Body of pancreas (tissue), 4 donors: ENCODE measurements at regions not wholly inside any gene's neighbourhood (a gene's known extent, or its start where the extent isn't known, plus 50 kb on each side); places are given as distances from the start of the nearest gene placed in this dataset.

ENCODE experiments used
- CTCF ChIP-seq, 7 experiments: fragments of 450-650 bp in 4 of 7; fragments of 200-600 bp in 3 of 7; sonication (generic) in 3 of 7; IDR thresholded peaks; one replicate each; pipeline ENCODE4 v1.5.1; 2016 to 2019; ENCODE audit warnings: antibody characterized with exemption in 7 of 7
- POLR2A ChIP-seq, 3 donors: fragments of 450-650 bp; IDR thresholded peaks; one replicate each; pipeline ENCODE4 v1.6.1; 2016; ENCODE audit warnings: antibody characterized with exemption in 3 of 3, mild to moderate bottlenecking in 2 of 3

DNA sequence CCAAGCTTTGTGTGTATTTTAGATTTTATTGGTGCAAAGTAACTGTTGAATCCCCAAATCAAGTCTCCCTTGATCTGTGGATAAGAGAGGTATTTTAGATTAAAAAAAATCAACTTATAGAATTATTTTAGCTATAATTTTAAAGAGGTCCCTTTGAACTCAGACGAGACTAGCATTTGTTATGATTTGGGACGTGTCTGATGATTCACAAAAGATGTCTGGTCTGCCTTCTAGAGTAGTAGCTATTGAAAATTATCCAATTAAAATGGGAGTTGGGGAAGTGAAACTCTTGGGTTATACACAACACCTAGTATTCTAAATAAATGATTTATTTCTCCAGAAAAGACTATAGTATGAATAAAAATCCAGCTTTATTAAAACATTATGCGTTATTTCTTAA, 227.9 kb upstream of the GRIA4 start:
- TF ChIP-seq CTCF (IDR thresholded peaks at IDR 0.05): no peak
- no peak for TF ChIP-seq POLR2A (IDR thresholded peaks at IDR 0.05)
